ENCODE measurements at regions not wholly inside any gene's neighbourhood (a gene's known extent, or its start where the extent isn't known, plus 50 kb on each side); places are given as distances from the start of the nearest gene placed in this dataset.
"Not testable (repeated sequence)": the region's sequence is repeated elsewhere in the genome, so short reads cannot be mapped to it uniquely, and the experiment has no call there.

- no peaks in the 10 kb centered on the region for H3K27me3 ChIP-seq (replicated peaks in 1 of 2; ENCODE audit: control insufficient read depth in 2 of 2, insufficient read depth in 2 of 2, low read length in 1 of 2)
- no peaks in the 10 kb centered on the region for H3K4me1 ChIP-seq (ENCODE audit: control insufficient read depth, insufficient read depth, low read length)
- ChIA-PET CTCF (no interaction called here), POLR2A (no interaction called here), SMC1A (ENCODE audit: uncharacterized antibody, unreplicated experiment) (no interaction called here), RAD21 (ENCODE audit: unreplicated experiment) (no interaction called here)
- H3K4me2 ChIP-seq (ENCODE audit: control insufficient read depth, insufficient read depth): no peak overlapping the region
- ATAC-seq (no peak), DNase-seq (ENCODE audit: low read depth, low spot score) (no peak), FAIRE-seq (no peak)
- 44% methylated on average over 5 of the region's 5 CpGs for WGBS (ENCODE audit: insufficient coverage, insufficient replicate concordance, low lambda C conversion rate, missing lambda C conversion rate)
- in situ Hi-C loops (cut with MboI) (no loop called here), intact Hi-C loops (cut with micrococcal nuclease; ENCODE audit: unreplicated experiment) (no loop called here)
- no peak overlapping the region for H3K27ac ChIP-seq (ENCODE audit: control insufficient read depth, insufficient read depth)
- no peaks in the 10 kb centered on the region for H3K79me2 ChIP-seq (ENCODE audit: control insufficient read depth, insufficient read depth, low read length)
- no TSS peak for BruUV-seq (replicated peaks)
- no peak overlapping the region for H2AFZ ChIP-seq (ENCODE audit: control insufficient read depth, low read depth, low read length)
- H3K36me3 ChIP-seq (ENCODE audit: control insufficient read depth in 2 of 2, insufficient read depth in 2 of 2, low read length in 1 of 2): no peaks in the 10 kb centered on the region
- no peaks in the 10 kb centered on the region for H3K9me3 ChIP-seq (replicated peaks; ENCODE audit: control insufficient read depth, insufficient read depth, low read length)
- TF ChIP-seq RAD51 (IDR thresholded peaks at IDR 0.05) (peak; percentile 33; the same call in 1 of the 2 replicates), NFYB (IDR thresholded peaks at IDR 0.05; ENCODE audit: insufficient read depth, low read depth, low read length) (peak; percentile 76), SIN3A (IDR thresholded peaks at IDR 0.05; ENCODE audit: low read depth, low read length) (no peak), USF2 (IDR thresholded peaks at IDR 0.05; ENCODE audit: borderline replicate concordance, low read depth, low read length) (no peak), ZBTB11 (CRISPR knock-in tag; IDR thresholded peaks at IDR 0.05) (no peak)
- no peaks in the 10 kb centered on the region for H4K20me1 ChIP-seq (ENCODE audit: control insufficient read depth, insufficient read depth)
- H3K4me3 ChIP-seq: no peak overlapping the region
- no peak overlapping the region for H3K9ac ChIP-seq (ENCODE audit: control insufficient read depth, insufficient read depth, low read length)
Measured at GRCh38 chr4:54403700-54404453, 174.8 kb downstream of the PDGFRA start.

GRCh38 chr4:54409270-54409817, 180.3 kb downstream of the PDGFRA start:
- FAIRE-seq; H3K4me1 ChIP-seq (ENCODE audit: control insufficient read depth, insufficient read depth, low read length); H3K27me3 ChIP-seq (replicated peaks in 1 of 2; ENCODE audit: control insufficient read depth in 2 of 2, insufficient read depth in 2 of 2, low read length in 1 of 2); intact Hi-C loops (cut with micrococcal nuclease; ENCODE audit: unreplicated experiment); H3K4me3 ChIP-seq; RAD21 ChIA-PET (ENCODE audit: unreplicated experiment); H3K4me2 ChIP-seq (ENCODE audit: control insufficient read depth, insufficient read depth); BruUV-seq (replicated peaks); H3K9ac ChIP-seq (ENCODE audit: control insufficient read depth, insufficient read depth, low read length); DNase-seq (ENCODE audit: low read depth, low spot score); CTCF ChIA-PET; in situ Hi-C loops (cut with MboI); POLR2A ChIA-PET; H3K9me3 ChIP-seq (replicated peaks; ENCODE audit: control insufficient read depth, insufficient read depth, low read length); H2AFZ ChIP-seq (ENCODE audit: control insufficient read depth, low read depth, low read length); H3K79me2 ChIP-seq (ENCODE audit: control insufficient read depth, insufficient read depth, low read length); H3K27ac ChIP-seq (ENCODE audit: control insufficient read depth, insufficient read depth); SMC1A ChIA-PET (ENCODE audit: uncharacterized antibody, unreplicated experiment); H4K20me1 ChIP-seq (ENCODE audit: control insufficient read depth, insufficient read depth); H3K36me3 ChIP-seq (ENCODE audit: control insufficient read depth in 2 of 2, insufficient read depth in 2 of 2, low read length in 1 of 2); ATAC-seq: not testable (repeated sequence)
- WGBS (ENCODE audit: insufficient coverage, insufficient replicate concordance, low lambda C conversion rate, missing lambda C conversion rate): 55% methylated on average over 7 of the region's 7 CpGs

Measured in GM12878 (cell line).